ENCODE measurements at regions not wholly inside any gene's neighbourhood (a gene's known extent, or its start where the extent isn't known, plus 50 kb on each side); places are given as distances from the start of the nearest gene placed in this dataset.

GRCh38 chr6:169997187-169997929 is 245.9 kb downstream of the ERMARD start:
- DNase-seq (ENCODE audit: low read depth), result no peak

GRCh38 chr6:169996378-169997051 is 245.1 kb downstream of the ERMARD start:
- DNase-seq (ENCODE audit: low read depth), result no peak

- DNase-seq (ENCODE audit: low read depth), result no peak
These were observed 243.3 kb downstream of the ERMARD start for GRCh38 chr6:169994739-169995138.

GRCh38 chr6:169993861-169994481 is 242.5 kb downstream of the ERMARD start:
- DNase-seq (ENCODE audit: low read depth), result no peak

GRCh38 chr6:169991913-169992312 is 240.5 kb downstream of the ERMARD start:
- DNase-seq (ENCODE audit: low read depth), result no peak

- DNase-seq (ENCODE audit: low read depth), result no peak
These were observed 239.6 kb downstream of the ERMARD start for GRCh38 chr6:169991031-169991390.

- no peak for DNase-seq (ENCODE audit: low read depth)
These were observed 238.9 kb downstream of the ERMARD start for GRCh38 chr6:169990095-169991030.

GRCh38 chr6:169989594-169989993 is 238.2 kb downstream of the ERMARD start:
- DNase-seq (ENCODE audit: low read depth), result no peak

GRCh38 chr6:169988769-169989550 is 237.5 kb downstream of the ERMARD start:
- no peak for DNase-seq (ENCODE audit: low read depth)

- DNase-seq (ENCODE audit: low read depth), result no peak
These were observed 235.6 kb downstream of the ERMARD start for GRCh38 chr6:169986848-169987498.

GRCh38 chr6:169986171-169986847 is 234.9 kb downstream of the ERMARD start:
- no peak for DNase-seq (ENCODE audit: low read depth)

- no peak for DNase-seq (ENCODE audit: low read depth)
These were observed 233.9 kb downstream of the ERMARD start for GRCh38 chr6:169985121-169986015.

GRCh38 chr6:169984181-169985120 is 233.0 kb downstream of the ERMARD start:
- DNase-seq (ENCODE audit: low read depth), result no peak

GRCh38 chr6:169983651-169984050 is 232.2 kb downstream of the ERMARD start:
- DNase-seq (ENCODE audit: low read depth), result no peak

- DNase-seq (ENCODE audit: low read depth), result no peak
These were observed 231.3 kb downstream of the ERMARD start for GRCh38 chr6:169982461-169983386.

GRCh38 chr6:169981969-169982368 is 230.5 kb downstream of the ERMARD start:
- no peak for DNase-seq (ENCODE audit: low read depth)

- no peak for DNase-seq (ENCODE audit: low read depth)
These were observed 230.1 kb downstream of the ERMARD start for GRCh38 chr6:169981568-169981967.

Measured in GM04504 (cell line).